Endodermal cell (in vitro differentiated cells): ENCODE measurements at regions not wholly inside any gene's neighbourhood (a gene's known extent, or its start where the extent isn't known, plus 50 kb on each side); places are given as distances from the start of the nearest gene placed in this dataset.

Experiments used
- DNase-seq: peaks from one replicate; pipeline ENCODE4 v3.0.0-alpha.2; 2017
- H3K27ac ChIP-seq: 2 replicates; pipeline ENCODE4 v1.5.1; 2013; ENCODE audit warnings: mild to moderate bottlenecking, low read depth, low read length, moderate library complexity
- H3K27me3 ChIP-seq: 2 replicates; pipeline ENCODE4 v1.6.1; 2013; ENCODE audit warnings: mild to moderate bottlenecking, low read length, moderate library complexity; ENCODE audit not compliant: insufficient read depth, control insufficient read depth, poor library complexity, severe bottlenecking
- H3K36me3 ChIP-seq: 2 replicates; pipeline ENCODE4 v1.7.0; 2013; ENCODE audit warnings: mild to moderate bottlenecking, low read length, moderate library complexity; ENCODE audit not compliant: control insufficient read depth, insufficient read depth
- H3K4me1 ChIP-seq: one replicate; pipeline ENCODE4 v1.7.0; 2013; ENCODE audit warnings: low read length; ENCODE audit not compliant: control insufficient read depth, insufficient read depth
- H3K4me3 ChIP-seq: 2 replicates; pipeline ENCODE4 v1.5.1; 2013; ENCODE audit warnings: mild to moderate bottlenecking, low read length, moderate library complexity
- H3K9ac ChIP-seq: 2 replicates; pipeline ENCODE4 v1.6.1; 2013; ENCODE audit warnings: mild to moderate bottlenecking, low read length, moderate library complexity; ENCODE audit not compliant: poor library complexity, severe bottlenecking; ENCODE audit errors: extremely low read depth
- H3K9me3 ChIP-seq: 2 replicates; pipeline ENCODE4 v1.6.1; 2013; ENCODE audit warnings: mild to moderate bottlenecking, low read length, moderate library complexity; ENCODE audit not compliant: control insufficient read depth
- H3K27ac Mint-ChIP-seq: 2 replicates; pipeline ENCODE4 v1.8.0; 2020; ENCODE audit warnings: mixed read lengths
- H3K27me3 Mint-ChIP-seq: 2 replicates; pipeline ENCODE4 v1.8.0; 2021; ENCODE audit warnings: mild to moderate bottlenecking, mixed read lengths; ENCODE audit not compliant: insufficient read depth
- H3K36me3 Mint-ChIP-seq: 2 replicates; pipeline ENCODE4 v1.8.0; 2020; ENCODE audit warnings: low read depth, mixed read lengths
- H3K4me1 Mint-ChIP-seq: 2 replicates; pipeline ENCODE4 v1.8.0; 2020; ENCODE audit warnings: mixed read lengths
- H3K4me3 Mint-ChIP-seq: 2 replicates; pipeline ENCODE4 v1.8.0; 2020; ENCODE audit warnings: mild to moderate bottlenecking, moderate library complexity, mixed read lengths
- H3K9me3 Mint-ChIP-seq: 2 replicates; pipeline ENCODE4 v1.8.0; 2020; ENCODE audit warnings: mild to moderate bottlenecking, mixed read lengths
- WGBS, 2 experiments: methylation state at CpG; one replicate each; pipeline versions ENCODE4 v1.1.5 to v1.1.7; 2013; ENCODE audit warnings: missing lambda C conversion rate in 2 of 2, mixed read lengths in 1 of 2; ENCODE audit not compliant: insufficient coverage in 1 of 2, insufficient read length in 1 of 2; 5-methylcytosine and 5-hydroxymethylcytosine counted together
- TF ChIP-seq, protein P1 (sequence below): fragments of 200-600 bp; sonication (generic); conservative IDR thresholded peaks from 2 replicates; pipeline ENCODE4 v1.5.0; 2021; ENCODE audit warnings: antibody characterized with exemption, mild to moderate bottlenecking

DNA sequence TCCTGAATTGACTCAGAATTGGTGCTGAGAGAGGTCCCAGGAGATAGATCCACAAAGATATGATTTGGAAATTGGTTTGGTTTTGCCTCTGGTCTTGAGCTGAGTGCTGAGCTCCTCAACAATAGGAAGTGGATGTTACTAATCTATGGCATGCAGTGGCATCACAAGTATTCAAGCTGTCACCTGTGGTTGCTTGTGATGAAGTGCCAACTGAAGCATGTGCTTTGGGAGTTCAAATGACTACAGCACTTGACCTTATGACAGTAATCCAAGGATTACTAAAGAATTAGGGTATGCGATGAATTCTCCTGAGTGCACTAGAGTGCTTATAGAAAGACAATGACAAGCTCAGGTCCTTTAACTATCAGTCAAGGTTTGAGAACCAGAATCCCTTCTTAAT lies 406.2 kb downstream of the NOVA1 start:
- WGBS, 2 experiments = 100% methylated on average over 1 of the region's 1 CpG
- peaks cover 11% of the 10 kb centered on the region for H3K27me3 Mint-ChIP-seq
- no peaks in the 10 kb centered on the region for H3K36me3 Mint-ChIP-seq
- no peak overlapping the region for H3K4me3 ChIP-seq
- TF ChIP-seq, protein P1, sequence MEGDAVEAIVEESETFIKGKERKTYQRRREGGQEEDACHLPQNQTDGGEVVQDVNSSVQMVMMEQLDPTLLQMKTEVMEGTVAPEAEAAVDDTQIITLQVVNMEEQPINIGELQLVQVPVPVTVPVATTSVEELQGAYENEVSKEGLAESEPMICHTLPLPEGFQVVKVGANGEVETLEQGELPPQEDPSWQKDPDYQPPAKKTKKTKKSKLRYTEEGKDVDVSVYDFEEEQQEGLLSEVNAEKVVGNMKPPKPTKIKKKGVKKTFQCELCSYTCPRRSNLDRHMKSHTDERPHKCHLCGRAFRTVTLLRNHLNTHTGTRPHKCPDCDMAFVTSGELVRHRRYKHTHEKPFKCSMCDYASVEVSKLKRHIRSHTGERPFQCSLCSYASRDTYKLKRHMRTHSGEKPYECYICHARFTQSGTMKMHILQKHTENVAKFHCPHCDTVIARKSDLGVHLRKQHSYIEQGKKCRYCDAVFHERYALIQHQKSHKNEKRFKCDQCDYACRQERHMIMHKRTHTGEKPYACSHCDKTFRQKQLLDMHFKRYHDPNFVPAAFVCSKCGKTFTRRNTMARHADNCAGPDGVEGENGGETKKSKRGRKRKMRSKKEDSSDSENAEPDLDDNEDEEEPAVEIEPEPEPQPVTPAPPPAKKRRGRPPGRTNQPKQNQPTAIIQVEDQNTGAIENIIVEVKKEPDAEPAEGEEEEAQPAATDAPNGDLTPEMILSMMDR = no peak
- no peak overlapping the region for H3K9ac ChIP-seq
- H3K4me3 Mint-ChIP-seq = no peak overlapping the region
- H3K27ac Mint-ChIP-seq = no peak overlapping the region
- no peaks in the 10 kb centered on the region for H3K36me3 ChIP-seq
- no peak for DNase-seq
- H3K27ac ChIP-seq = no peak overlapping the region
- H3K4me1 ChIP-seq = no peaks in the 10 kb centered on the region
- peaks cover 19% of the 10 kb centered on the region for H3K27me3 ChIP-seq
- H3K4me1 Mint-ChIP-seq = no peaks in the 10 kb centered on the region
- H3K9me3 Mint-ChIP-seq = no peaks in the 10 kb centered on the region
- H3K9me3 ChIP-seq = no peaks in the 10 kb centered on the region

DNA sequence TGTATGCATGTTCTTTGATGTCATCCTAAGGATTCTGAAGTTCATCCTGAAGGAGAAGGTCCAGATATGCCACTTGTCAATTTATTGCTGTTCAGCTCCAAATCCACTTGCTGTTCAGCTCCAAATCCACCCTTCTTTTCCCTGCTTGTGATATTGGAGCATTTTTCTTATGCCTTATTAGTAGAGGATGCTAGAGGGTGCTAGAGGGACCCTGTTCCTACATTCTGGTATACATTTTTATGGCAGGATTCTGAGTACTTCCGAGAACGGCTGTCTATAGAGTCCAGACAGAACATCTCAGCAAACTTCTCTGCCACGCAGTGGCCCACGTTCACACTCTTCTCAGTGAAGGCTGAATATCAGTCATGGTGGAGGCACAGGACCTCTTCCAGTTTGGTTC lies 406.7 kb downstream of the NOVA1 start:
- H3K9ac ChIP-seq = no peak overlapping the region
- Mint-ChIP-seq H3K27ac (no peak overlapping the region), H3K4me3 (no peak overlapping the region), H3K9me3 (no peaks in the 10 kb centered on the region), H3K4me1 (no peaks in the 10 kb centered on the region), H3K36me3 (no peaks in the 10 kb centered on the region), H3K27me3 (peaks cover 9% of the 10 kb centered on the region)
- TF ChIP-seq, protein P1 = peak; percentile 57
- no peak for DNase-seq
- no peaks in the 10 kb centered on the region for H3K36me3 ChIP-seq
- H3K4me1 ChIP-seq = no peaks in the 10 kb centered on the region
- H3K4me3 ChIP-seq = no peak overlapping the region
- no peak overlapping the region for H3K27ac ChIP-seq
- H3K27me3 ChIP-seq = peaks cover 14% of the 10 kb centered on the region
- WGBS, 2 experiments = 78 to 86% methylated on average over 4 of the region's 4 CpGs
- no peaks in the 10 kb centered on the region for H3K9me3 ChIP-seq

DNA sequence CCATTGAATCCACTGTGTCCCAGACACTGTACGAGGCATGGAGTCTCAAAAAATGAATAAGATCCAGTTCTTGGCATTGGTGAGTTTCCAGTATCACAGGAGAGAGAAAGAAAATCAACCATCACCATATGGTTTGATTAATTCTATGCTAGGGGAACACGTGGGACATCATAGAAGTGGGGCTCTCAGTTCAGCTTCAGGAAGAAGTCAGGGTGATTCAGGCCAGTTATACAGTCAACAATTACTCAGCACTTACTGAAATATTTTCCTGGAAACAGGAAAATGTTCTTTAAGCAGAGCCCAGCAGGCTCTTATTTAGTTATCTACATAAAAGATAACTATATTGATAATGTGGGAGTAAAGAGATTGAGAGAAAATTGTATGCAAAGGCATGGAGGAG lies 407.2 kb downstream of the NOVA1 start:
- Histone ChIP-seq H3K9me3 (no peaks in the 10 kb centered on the region), H3K4me3 (no peak overlapping the region), H3K27me3 (peaks cover 9% of the 10 kb centered on the region), H3K4me1 (no peaks in the 10 kb centered on the region), H3K36me3 (no peaks in the 10 kb centered on the region), H3K9ac (no peak overlapping the region), H3K27ac (no peak overlapping the region)
- no peaks in the 10 kb centered on the region for H3K9me3 Mint-ChIP-seq
- DNase-seq = no peak
- H3K4me3 Mint-ChIP-seq = no peak overlapping the region
- H3K27me3 Mint-ChIP-seq = peaks cover 6% of the 10 kb centered on the region
- no peak overlapping the region for H3K27ac Mint-ChIP-seq
- H3K4me1 Mint-ChIP-seq = no peaks in the 10 kb centered on the region
- H3K36me3 Mint-ChIP-seq = no peaks in the 10 kb centered on the region
- TF ChIP-seq, protein P1 = no peak
- 71 to 82% methylated on average over 2 of the region's 2 CpGs for WGBS, 2 experiments
